Keratinocyte (primary cell): ENCODE measurements at regions not wholly inside any gene's neighbourhood (a gene's known extent, or its start where the extent isn't known, plus 50 kb on each side); places are given as distances from the start of the nearest gene placed in this dataset.

Experiments
- DNase-seq: peaks from one replicate; pipeline ENCODE4 v3.0.0-alpha.2; 2011; ENCODE audit warnings: low read depth, missing footprints, low spot score
- FAIRE-seq: peaks from 2 replicates; lab custom pipeline; 2011; peaks lifted over from hg19 to GRCh38; lab: Jason Lieb, UNC
- H2AFZ ChIP-seq: 2 replicates; pipeline ENCODE4 v1.6.0; 2012; ENCODE audit warnings: low read length, control low read depth, inconsistent platforms; ENCODE audit not compliant: control insufficient read depth
- H3K27ac ChIP-seq: 2 replicates; pipeline ENCODE4 v1.5.1; 2011; ENCODE audit warnings: low read length; ENCODE audit not compliant: control insufficient read depth, insufficient read depth
- H3K27me3 ChIP-seq: 3 replicates; pipeline ENCODE4 v1.6.0; 2011; ENCODE audit warnings: low read length; ENCODE audit not compliant: control insufficient read depth, insufficient read depth; ENCODE audit errors: extremely low read depth
- H3K36me3 ChIP-seq, 2 experiments: 2 replicates in 1 of 2; 3 replicates in 1 of 2; pipeline ENCODE4 v1.5.1; 2011; ENCODE audit warnings: low read length in 2 of 2, mild to moderate bottlenecking in 1 of 2; ENCODE audit not compliant: control insufficient read depth in 2 of 2, insufficient read depth in 2 of 2; ENCODE audit errors: extremely low read depth in 1 of 2
- H3K4me1 ChIP-seq: 3 replicates; pipeline ENCODE4 v1.5.1; 2011; ENCODE audit warnings: low read length; ENCODE audit not compliant: control insufficient read depth, insufficient read depth; ENCODE audit errors: extremely low read depth
- H3K4me2 ChIP-seq: 3 replicates; pipeline ENCODE4 v1.6.0; 2011; ENCODE audit warnings: low read depth, low read length; ENCODE audit not compliant: control insufficient read depth, insufficient read depth; ENCODE audit errors: extremely low read depth
- H3K4me3 ChIP-seq, 3 experiments: fragments of 200-600 bp in 1 of 3; sonication (generic) in 1 of 3; 2 replicates in 2 of 3; 3 replicates in 1 of 3; pipeline ENCODE4 v1.5.1; 2011 to 2016; ENCODE audit warnings: low read length in 3 of 3, mild to moderate bottlenecking in 3 of 3, control low read depth in 2 of 3, inconsistent platforms in 1 of 3, low read depth in 1 of 3, mixed read lengths in 1 of 3, mixed run types in 1 of 3, moderate library complexity in 1 of 3; ENCODE audit not compliant: control insufficient read depth in 2 of 3, insufficient read depth in 2 of 3; ENCODE audit errors: extremely low read depth in 1 of 3
- H3K79me2 ChIP-seq: 2 replicates; pipeline ENCODE4 v1.6.0; 2012; ENCODE audit warnings: low read length; ENCODE audit not compliant: control insufficient read depth, insufficient read depth
- H3K9ac ChIP-seq: 3 replicates; pipeline ENCODE4 v1.6.0; 2011; ENCODE audit warnings: low read length; ENCODE audit not compliant: control insufficient read depth, insufficient read depth; ENCODE audit errors: extremely low read depth
- H3K9me1 ChIP-seq: 3 replicates; pipeline ENCODE4 v1.6.0; 2011; ENCODE audit warnings: low read length; ENCODE audit not compliant: control insufficient read depth, insufficient read depth; ENCODE audit errors: extremely low read depth
- H3K9me3 ChIP-seq: 2 replicates; pipeline ENCODE4 v1.5.1; 2012; ENCODE audit warnings: low read depth, low read length; ENCODE audit not compliant: control insufficient read depth
- H4K20me1 ChIP-seq: 3 replicates; pipeline ENCODE4 v1.6.0; 2011; ENCODE audit warnings: low read length; ENCODE audit not compliant: control insufficient read depth, insufficient read depth; ENCODE audit errors: extremely low read depth
- EZH2 ChIP-seq: IDR thresholded peaks from one replicate; pipeline ENCODE4 v1.6.1; 2012; ENCODE audit warnings: inconsistent platforms, mild to moderate bottlenecking, low read length, moderate library complexity
- dilution Hi-C: fragments of 300-500 bp; cut with MboI; formaldehyde crosslinking; loops from one replicate; pipeline ENCODE4 v1.7.0; 2020; ENCODE audit warnings: low sequenced_read_pairs; ENCODE audit not compliant: extremely low pct_ligation_motif_present
- TF ChIP-seq, protein P1 (sequence below), 3 experiments: IDR thresholded peaks in 1 of 3; conservative IDR thresholded peaks in 1 of 3; optimal IDR thresholded peaks in 1 of 3; 2 replicates in 2 of 3; 3 replicates in 1 of 3; pipeline versions ENCODE3 to v1.5.1; 2011; ENCODE audit warnings: low read length in 3 of 3, mild to moderate bottlenecking in 3 of 3, moderate library complexity in 2 of 3, control low read depth in 1 of 3, inconsistent platforms in 1 of 3; ENCODE audit not compliant: insufficient read depth in 2 of 3; ENCODE audit errors: extremely low read depth in 1 of 3

DNA sequence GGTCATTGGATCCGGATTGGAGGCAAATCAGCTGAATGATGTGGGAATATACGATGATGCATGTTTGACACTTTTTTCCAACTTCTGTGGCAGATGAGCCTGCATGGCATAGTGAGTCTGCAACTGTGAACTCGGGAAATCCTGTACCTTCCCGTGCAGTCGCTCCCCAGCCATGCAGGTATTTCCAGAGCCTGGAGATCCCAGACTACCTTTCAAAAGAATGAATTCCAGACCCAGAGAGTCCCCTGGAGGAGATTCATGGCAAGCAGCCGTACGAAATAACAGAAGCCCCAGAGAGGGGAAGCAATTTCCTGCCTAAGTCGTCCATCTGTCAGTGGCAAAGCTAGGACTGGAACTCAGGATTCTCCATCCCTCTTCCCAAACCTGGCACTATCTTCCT, 75.7 kb upstream of the FAM20A start:
- no peaks in the 10 kb centered on the region for H3K27me3 ChIP-seq
- no peaks in the 10 kb centered on the region for H4K20me1 ChIP-seq
- DNase-seq (no peak), FAIRE-seq (no peak)
- no peak overlapping the region for H3K9ac ChIP-seq
- no peaks in the 10 kb centered on the region for H3K9me3 ChIP-seq
- no peaks in the 10 kb centered on the region for H3K36me3 ChIP-seq
- no peaks in the 10 kb centered on the region for H3K79me2 ChIP-seq
- no peak overlapping the region for H2AFZ ChIP-seq
- no peak overlapping the region for H3K4me2 ChIP-seq
- H3K27ac ChIP-seq, result no peak overlapping the region
- H3K4me1 ChIP-seq, result no peaks in the 10 kb centered on the region
- H3K4me3 ChIP-seq, result no peak overlapping the region
- dilution Hi-C loops, result no loop called here
- H3K9me1 ChIP-seq, result no peaks in the 10 kb centered on the region
- TF ChIP-seq EZH2, result no peak
- TF ChIP-seq, protein P1, sequence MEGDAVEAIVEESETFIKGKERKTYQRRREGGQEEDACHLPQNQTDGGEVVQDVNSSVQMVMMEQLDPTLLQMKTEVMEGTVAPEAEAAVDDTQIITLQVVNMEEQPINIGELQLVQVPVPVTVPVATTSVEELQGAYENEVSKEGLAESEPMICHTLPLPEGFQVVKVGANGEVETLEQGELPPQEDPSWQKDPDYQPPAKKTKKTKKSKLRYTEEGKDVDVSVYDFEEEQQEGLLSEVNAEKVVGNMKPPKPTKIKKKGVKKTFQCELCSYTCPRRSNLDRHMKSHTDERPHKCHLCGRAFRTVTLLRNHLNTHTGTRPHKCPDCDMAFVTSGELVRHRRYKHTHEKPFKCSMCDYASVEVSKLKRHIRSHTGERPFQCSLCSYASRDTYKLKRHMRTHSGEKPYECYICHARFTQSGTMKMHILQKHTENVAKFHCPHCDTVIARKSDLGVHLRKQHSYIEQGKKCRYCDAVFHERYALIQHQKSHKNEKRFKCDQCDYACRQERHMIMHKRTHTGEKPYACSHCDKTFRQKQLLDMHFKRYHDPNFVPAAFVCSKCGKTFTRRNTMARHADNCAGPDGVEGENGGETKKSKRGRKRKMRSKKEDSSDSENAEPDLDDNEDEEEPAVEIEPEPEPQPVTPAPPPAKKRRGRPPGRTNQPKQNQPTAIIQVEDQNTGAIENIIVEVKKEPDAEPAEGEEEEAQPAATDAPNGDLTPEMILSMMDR (optimal IDR thresholded peaks at IDR 0.05 in 1 of 3, IDR thresholded peaks at IDR 0.05 in 1 of 3, conservative IDR thresholded peaks at IDR 0.05 in 1 of 3; ENCODE audit: extremely low read depth in 1 of 3, insufficient read depth in 2 of 3, low read length in 3 of 3), result no peak

DNA sequence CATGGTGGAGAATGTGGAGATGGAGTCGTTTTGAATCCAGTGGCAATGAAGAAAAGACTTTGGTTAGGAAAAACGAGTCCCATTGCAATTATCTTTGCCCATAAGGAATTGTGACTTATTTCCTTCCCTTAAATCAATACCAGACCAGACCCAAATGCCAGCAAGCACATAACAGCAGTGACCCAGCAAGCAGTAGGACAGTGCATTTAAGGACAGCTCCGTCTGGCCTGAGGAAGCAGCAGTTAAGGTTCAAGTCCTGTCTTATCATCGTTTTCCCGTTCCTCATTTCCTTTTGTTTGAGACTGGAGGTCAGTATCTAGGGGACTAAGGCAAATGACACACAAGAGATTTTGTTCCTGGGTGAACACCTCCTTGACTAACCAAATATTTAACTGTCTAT, 74.6 kb upstream of the FAM20A start:
- Histone ChIP-seq H3K79me2 (no peaks in the 10 kb centered on the region), H3K9ac (no peak overlapping the region), H3K36me3 (no peaks in the 10 kb centered on the region), H3K4me3 (no peak overlapping the region), H3K27ac (no peak overlapping the region), H2AFZ (no peak overlapping the region), H3K9me3 (no peaks in the 10 kb centered on the region), H3K4me2 (no peak overlapping the region), H3K4me1 (no peaks in the 10 kb centered on the region), H3K27me3 (no peaks in the 10 kb centered on the region), H3K9me1 (no peaks in the 10 kb centered on the region), H4K20me1 (no peaks in the 10 kb centered on the region)
- TF ChIP-seq EZH2, result no peak
- TF ChIP-seq, protein P1 (optimal IDR thresholded peaks at IDR 0.05 in 1 of 3, IDR thresholded peaks at IDR 0.05 in 1 of 3, conservative IDR thresholded peaks at IDR 0.05 in 1 of 3; ENCODE audit: extremely low read depth in 1 of 3, insufficient read depth in 2 of 3, low read length in 3 of 3), result no peak
- no peak for DNase-seq
- dilution Hi-C loops, result no loop called here
- FAIRE-seq, result no peak
